H9 (cell line): ENCODE measurements at regions not wholly inside any gene's neighbourhood (a gene's known extent, or its start where the extent isn't known, plus 50 kb on each side); places are given as distances from the start of the nearest gene placed in this dataset.

Experiments
- DNase-seq: peaks from one replicate; pipeline ENCODE4 v3.0.0-alpha.2; 2017
- H2AFZ ChIP-seq: one replicate; pipeline ENCODE4 v1.6.1; 2013; ENCODE audit warnings: mild to moderate bottlenecking, low read length, control low read depth, moderate library complexity
- H2AK5ac ChIP-seq: 2 replicates; pipeline ENCODE4 v1.6.1; 2013; ENCODE audit warnings: low read length, control low read depth, mixed read lengths; ENCODE audit not compliant: insufficient read length
- H2BK120ac ChIP-seq: one replicate; pipeline ENCODE4 v1.6.1; 2013; ENCODE audit warnings: low read depth, mild to moderate bottlenecking, low read length, control low read depth, inconsistent platforms; ENCODE audit not compliant: poor library complexity, severe bottlenecking
- H2BK12ac ChIP-seq: 2 replicates; pipeline ENCODE4 v1.6.1; 2013; ENCODE audit warnings: low read length, control low read depth, mixed read lengths, low read depth; ENCODE audit not compliant: insufficient read length
- H2BK15ac ChIP-seq: 2 replicates; pipeline ENCODE4 v1.6.1; 2013; ENCODE audit warnings: low read depth, low read length, control low read depth
- H2BK20ac ChIP-seq: one replicate; pipeline ENCODE4 v1.6.1; 2013; ENCODE audit warnings: low read depth, mild to moderate bottlenecking, low read length, control low read depth, inconsistent platforms; ENCODE audit not compliant: poor library complexity, severe bottlenecking
- H2BK5ac ChIP-seq: 2 replicates; pipeline ENCODE4 v1.6.1; 2013; ENCODE audit warnings: low read length, control low read depth, mixed read lengths; ENCODE audit not compliant: insufficient read length
- H3K14ac ChIP-seq: 2 replicates; pipeline ENCODE4 v1.6.1; 2013; ENCODE audit warnings: low read length, control low read depth; ENCODE audit not compliant: insufficient read depth
- H3K18ac ChIP-seq: 2 replicates; pipeline ENCODE4 v1.6.1; 2013; ENCODE audit warnings: low read depth, mild to moderate bottlenecking, mixed read lengths, low read length, control low read depth; ENCODE audit not compliant: insufficient read length
- H3K23ac ChIP-seq: 2 replicates; pipeline ENCODE4 v1.6.1; 2013; ENCODE audit warnings: low read length, control low read depth, mixed read lengths, low read depth; ENCODE audit not compliant: insufficient read length
- H3K23me2 ChIP-seq: 2 replicates; pipeline ENCODE4 v1.6.1; 2013; ENCODE audit warnings: low read depth, mild to moderate bottlenecking, mixed read lengths, low read length, control low read depth; ENCODE audit not compliant: insufficient read length, poor library complexity, severe bottlenecking
- H3K27ac ChIP-seq: 2 replicates; pipeline ENCODE4 v1.5.1; 2013; ENCODE audit warnings: low read length, control low read depth, mixed read lengths, low read depth; ENCODE audit not compliant: insufficient read length
- H3K27me3 ChIP-seq: 2 replicates; pipeline ENCODE4 v1.6.1; 2013; ENCODE audit warnings: low read length, control low read depth, inconsistent platforms; ENCODE audit not compliant: insufficient read depth
- H3K4ac ChIP-seq: 2 replicates; pipeline ENCODE4 v1.6.1; 2013; ENCODE audit warnings: low read depth, mild to moderate bottlenecking, control low read depth, inconsistent platforms, low read length, moderate library complexity
- H3K4me1 ChIP-seq: 2 replicates; pipeline ENCODE4 v1.6.1; 2013; ENCODE audit warnings: low read length, control low read depth, inconsistent platforms; ENCODE audit not compliant: insufficient read depth
- H3K4me2 ChIP-seq: 2 replicates; pipeline ENCODE4 v1.6.1; 2013; ENCODE audit warnings: low read length, control low read depth, mixed read lengths; ENCODE audit not compliant: insufficient read length, insufficient read depth
- H3K56ac ChIP-seq: 2 replicates; pipeline ENCODE4 v1.6.1; 2013; ENCODE audit warnings: low read depth, mild to moderate bottlenecking, mixed read lengths, low read length, control low read depth; ENCODE audit not compliant: insufficient read length
- H3K79me1 ChIP-seq: 2 replicates; pipeline ENCODE4 v1.6.1; 2013; ENCODE audit warnings: low read depth, mild to moderate bottlenecking, moderate library complexity, low read length, control low read depth, inconsistent platforms; ENCODE audit not compliant: insufficient read depth, poor library complexity, severe bottlenecking
- H3K79me2 ChIP-seq: 2 replicates; pipeline ENCODE4 v1.6.1; 2013; ENCODE audit warnings: low read length, control low read depth, inconsistent platforms; ENCODE audit not compliant: insufficient read depth
- H3K9ac ChIP-seq: 2 replicates; pipeline ENCODE4 v1.6.1; 2013; ENCODE audit warnings: low read length, control low read depth, mixed read lengths; ENCODE audit not compliant: insufficient read length; ENCODE audit errors: extremely low read depth
- H3K9me3 ChIP-seq: one replicate; pipeline ENCODE4 v1.6.1; 2013; ENCODE audit warnings: low read depth, low read length, inconsistent platforms; ENCODE audit not compliant: control insufficient read depth
- H3T11ph ChIP-seq: one replicate; pipeline ENCODE4 v1.6.1; 2013; ENCODE audit warnings: mild to moderate bottlenecking, low read length, control low read depth, inconsistent platforms
- H4K20me1 ChIP-seq: one replicate; pipeline ENCODE4 v1.6.1; 2013; ENCODE audit not compliant: control insufficient read depth, insufficient read length, insufficient read depth
- H4K5ac ChIP-seq: 2 replicates; pipeline ENCODE4 v1.6.1; 2013; ENCODE audit warnings: low read depth, mild to moderate bottlenecking, mixed read lengths, low read length, control low read depth; ENCODE audit not compliant: insufficient read length
- H4K8ac ChIP-seq: replicated peaks from 2 replicates; pipeline ENCODE4 v1.6.1; 2013; ENCODE audit warnings: low read length, control low read depth, mixed read lengths, low read depth; ENCODE audit not compliant: insufficient read length
- H4K91ac ChIP-seq: 2 replicates; pipeline ENCODE4 v1.6.1; 2013; ENCODE audit warnings: low read depth, mild to moderate bottlenecking, moderate library complexity, mixed read lengths, low read length, control low read depth; ENCODE audit not compliant: insufficient read length
- H3K27ac Mint-ChIP-seq, 3 experiments: 2 replicates in 2 of 3; 3 replicates in 1 of 3; pipeline ENCODE4 v1.8.0; 2020 to 2021; ENCODE audit warnings: mixed read lengths in 3 of 3, mild to moderate bottlenecking in 1 of 3, moderate library complexity in 1 of 3
- H3K27me3 Mint-ChIP-seq: 2 replicates; pipeline ENCODE4 v1.8.0; 2021; ENCODE audit warnings: low read depth, mild to moderate bottlenecking, moderate library complexity, mixed read lengths
- H3K36me3 Mint-ChIP-seq, 3 experiments: 2 replicates in 2 of 3; 3 replicates in 1 of 3; pipeline ENCODE4 v1.8.0; 2020 to 2021; ENCODE audit warnings: low read depth in 3 of 3, mixed read lengths in 3 of 3; ENCODE audit not compliant: insufficient read depth in 1 of 3
- H3K4me1 Mint-ChIP-seq, 2 experiments: 2 replicates each; pipeline ENCODE4 v1.8.0; 2020; ENCODE audit warnings: mixed read lengths in 2 of 2
- H3K4me3 Mint-ChIP-seq, 2 experiments: 2 replicates in 1 of 2; 3 replicates in 1 of 2; pipeline ENCODE4 v1.8.0; 2020 to 2021; ENCODE audit warnings: mild to moderate bottlenecking in 2 of 2, mixed read lengths in 2 of 2, moderate library complexity in 1 of 2
- H3K9me3 Mint-ChIP-seq, 2 experiments: 2 replicates in 1 of 2; 3 replicates in 1 of 2; pipeline ENCODE4 v1.8.0; 2020; ENCODE audit warnings: mild to moderate bottlenecking in 2 of 2, mixed read lengths in 2 of 2, moderate library complexity in 1 of 2
- WGBS: extraction: QIAGEN DNeasy Blood & Tissue Kit; methylation state at CpG from one replicate; pipeline ENCODE4 v1.1.7; 2013; ENCODE audit warnings: missing lambda C conversion rate, low lambda C conversion rate, mixed read lengths; ENCODE audit not compliant: insufficient read length; ENCODE audit errors: extremely low coverage; 5-methylcytosine and 5-hydroxymethylcytosine counted together
- TF ChIP-seq, protein P1 (sequence below): fragments of 200-600 bp; sonication (generic); conservative IDR thresholded peaks from 3 replicates; pipeline ENCODE4 v1.8.0; 2021; ENCODE audit warnings: antibody characterized with exemption, mild to moderate bottlenecking

GRCh38 chr13:81990652-81991051, 1649.7 kb upstream of the SPRY2 start:
- Histone ChIP-seq H2BK5ac (no peak overlapping the region), H2BK12ac (no peak overlapping the region), H4K5ac (no peak overlapping the region), H3K79me1 (no peaks in the 10 kb centered on the region), H4K8ac (no peak overlapping the region), H3K27me3 (peaks cover 3% of the 10 kb centered on the region; the same call in 1 of the 2 replicates), H4K20me1 (no peaks in the 10 kb centered on the region), H3K4me2 (peak overlapping the region; percentile 35), H3K79me2 (no peaks in the 10 kb centered on the region), H3K14ac (no peak overlapping the region), H2BK120ac (no peak overlapping the region), H3K9me3 (no peaks in the 10 kb centered on the region), H3K23me2 (no peaks in the 10 kb centered on the region), H3K9ac (no peak overlapping the region), H3K27ac (no peak overlapping the region), H2BK15ac (no peak overlapping the region), H2AK5ac (no peak overlapping the region), H3K4me1 (peaks cover 2% of the 10 kb centered on the region; the same call in 1 of the 2 replicates), H4K91ac (no peak overlapping the region), H3K23ac (no peak overlapping the region), H3K4ac (no peak overlapping the region), H2BK20ac (no peak overlapping the region), H2AFZ (no peak overlapping the region), H3K56ac (no peak overlapping the region), H3T11ph (no peak overlapping the region), H3K18ac (no peak overlapping the region)
- peaks cover 60 to 70% of the 10 kb centered on the region in 2 experiments for H3K4me1 Mint-ChIP-seq
- peak overlapping the region in 1 of 3 experiments; percentile 70; a peak in 1 of 7 replicates for H3K27ac Mint-ChIP-seq
- no peaks in the 10 kb centered on the region for H3K9me3 Mint-ChIP-seq
- TF ChIP-seq, protein P1, sequence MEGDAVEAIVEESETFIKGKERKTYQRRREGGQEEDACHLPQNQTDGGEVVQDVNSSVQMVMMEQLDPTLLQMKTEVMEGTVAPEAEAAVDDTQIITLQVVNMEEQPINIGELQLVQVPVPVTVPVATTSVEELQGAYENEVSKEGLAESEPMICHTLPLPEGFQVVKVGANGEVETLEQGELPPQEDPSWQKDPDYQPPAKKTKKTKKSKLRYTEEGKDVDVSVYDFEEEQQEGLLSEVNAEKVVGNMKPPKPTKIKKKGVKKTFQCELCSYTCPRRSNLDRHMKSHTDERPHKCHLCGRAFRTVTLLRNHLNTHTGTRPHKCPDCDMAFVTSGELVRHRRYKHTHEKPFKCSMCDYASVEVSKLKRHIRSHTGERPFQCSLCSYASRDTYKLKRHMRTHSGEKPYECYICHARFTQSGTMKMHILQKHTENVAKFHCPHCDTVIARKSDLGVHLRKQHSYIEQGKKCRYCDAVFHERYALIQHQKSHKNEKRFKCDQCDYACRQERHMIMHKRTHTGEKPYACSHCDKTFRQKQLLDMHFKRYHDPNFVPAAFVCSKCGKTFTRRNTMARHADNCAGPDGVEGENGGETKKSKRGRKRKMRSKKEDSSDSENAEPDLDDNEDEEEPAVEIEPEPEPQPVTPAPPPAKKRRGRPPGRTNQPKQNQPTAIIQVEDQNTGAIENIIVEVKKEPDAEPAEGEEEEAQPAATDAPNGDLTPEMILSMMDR = peak; percentile 46; the same call in 2 of the 3 replicates
- WGBS = no CpG with 5 or more reads among the region's 6 CpGs
- peak; percentile 60 for DNase-seq
- H3K36me3 Mint-ChIP-seq = no peaks in the 10 kb centered on the region
- peaks cover 18% of the 10 kb centered on the region for H3K27me3 Mint-ChIP-seq
- no peak overlapping the region; a peak in 1 of 5 replicates for H3K4me3 Mint-ChIP-seq
